Cardiac fibroblast (primary cell): ENCODE measurements at regions not wholly inside any gene's neighbourhood (a gene's known extent, or its start where the extent isn't known, plus 50 kb on each side); places are given as distances from the start of the nearest gene placed in this dataset.

ENCODE experiments used
- DNase-seq, 2 donors: peaks; one replicate each; pipeline versions ENCODE4 v3.0.0 to v3.0.0-alpha.2; 2010; ENCODE audit warnings: low read depth in 2 of 2
- H3K4me3 ChIP-seq, 2 donors: replicated peaks in 1 of 2; 1 replicate in 1 of 2; 2 replicates in 1 of 2; pipeline ENCODE4 v1.5.1; 2011; ENCODE audit warnings: low read depth in 2 of 2, low read length in 2 of 2, mild to moderate bottlenecking in 2 of 2, moderate library complexity in 1 of 2
- TF ChIP-seq, protein P1 (sequence below): IDR thresholded peaks from one replicate; pipeline ENCODE4 v1.5.1; 2011; ENCODE audit warnings: low read depth, mild to moderate bottlenecking, low read length, inconsistent platforms

DNA sequence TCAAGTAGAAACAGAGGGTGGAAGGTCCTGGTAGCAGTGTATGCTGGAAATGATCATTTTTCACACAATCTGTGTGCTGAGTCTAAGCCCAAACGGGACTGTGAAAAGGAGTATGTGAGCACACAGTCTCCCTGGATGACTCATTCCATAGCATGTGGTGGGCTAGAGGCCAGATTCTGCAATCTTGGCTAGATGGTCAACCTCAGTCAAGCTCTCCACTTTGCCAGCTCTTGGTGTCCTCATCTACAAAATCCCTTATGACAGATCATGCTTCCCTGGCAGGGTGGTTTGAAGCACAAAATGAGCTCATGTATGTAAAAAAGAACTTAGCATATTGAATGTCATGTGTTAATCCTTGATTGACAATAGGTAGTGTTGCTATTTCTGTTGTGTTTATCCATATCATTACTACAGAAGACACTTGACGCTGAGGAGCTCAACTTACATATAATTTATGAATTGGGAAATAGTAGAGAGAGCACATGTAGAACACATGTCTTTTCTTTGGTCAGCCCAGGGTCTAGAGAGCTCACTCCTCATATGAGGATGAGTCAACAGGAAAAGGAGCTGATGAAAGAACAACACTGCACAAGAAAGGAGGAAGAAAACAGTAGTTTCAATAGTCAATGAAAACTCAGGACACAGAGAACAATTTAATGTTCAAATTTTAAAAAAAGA is 517.5 kb downstream of the BCL11B start:
- no peak overlapping the region for H3K4me3 ChIP-seq
- TF ChIP-seq, protein P1, sequence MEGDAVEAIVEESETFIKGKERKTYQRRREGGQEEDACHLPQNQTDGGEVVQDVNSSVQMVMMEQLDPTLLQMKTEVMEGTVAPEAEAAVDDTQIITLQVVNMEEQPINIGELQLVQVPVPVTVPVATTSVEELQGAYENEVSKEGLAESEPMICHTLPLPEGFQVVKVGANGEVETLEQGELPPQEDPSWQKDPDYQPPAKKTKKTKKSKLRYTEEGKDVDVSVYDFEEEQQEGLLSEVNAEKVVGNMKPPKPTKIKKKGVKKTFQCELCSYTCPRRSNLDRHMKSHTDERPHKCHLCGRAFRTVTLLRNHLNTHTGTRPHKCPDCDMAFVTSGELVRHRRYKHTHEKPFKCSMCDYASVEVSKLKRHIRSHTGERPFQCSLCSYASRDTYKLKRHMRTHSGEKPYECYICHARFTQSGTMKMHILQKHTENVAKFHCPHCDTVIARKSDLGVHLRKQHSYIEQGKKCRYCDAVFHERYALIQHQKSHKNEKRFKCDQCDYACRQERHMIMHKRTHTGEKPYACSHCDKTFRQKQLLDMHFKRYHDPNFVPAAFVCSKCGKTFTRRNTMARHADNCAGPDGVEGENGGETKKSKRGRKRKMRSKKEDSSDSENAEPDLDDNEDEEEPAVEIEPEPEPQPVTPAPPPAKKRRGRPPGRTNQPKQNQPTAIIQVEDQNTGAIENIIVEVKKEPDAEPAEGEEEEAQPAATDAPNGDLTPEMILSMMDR = no peak
- DNase-seq = peak in 1 of 2 donors; percentile 2

DNA sequence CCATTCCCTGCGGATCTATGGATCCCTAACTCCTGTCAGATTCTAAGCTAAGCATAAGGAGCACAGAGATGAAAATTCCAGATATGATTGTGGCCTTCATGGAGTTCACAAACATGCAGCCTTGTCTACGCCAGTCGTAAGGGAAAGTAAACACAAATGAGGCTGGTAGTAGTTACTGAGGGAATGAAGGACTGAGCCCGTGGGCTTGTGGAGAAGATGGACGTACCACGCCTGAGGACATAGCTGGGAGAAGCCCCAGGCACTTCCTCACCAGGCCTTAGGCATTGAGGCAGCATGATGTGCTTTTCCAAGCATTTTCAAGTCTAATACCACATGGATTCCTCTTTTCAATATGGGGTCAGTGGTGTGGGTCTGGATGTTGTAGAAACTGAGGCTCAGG is 515.2 kb downstream of the BCL11B start:
- H3K4me3 ChIP-seq = no peak overlapping the region

DNA sequence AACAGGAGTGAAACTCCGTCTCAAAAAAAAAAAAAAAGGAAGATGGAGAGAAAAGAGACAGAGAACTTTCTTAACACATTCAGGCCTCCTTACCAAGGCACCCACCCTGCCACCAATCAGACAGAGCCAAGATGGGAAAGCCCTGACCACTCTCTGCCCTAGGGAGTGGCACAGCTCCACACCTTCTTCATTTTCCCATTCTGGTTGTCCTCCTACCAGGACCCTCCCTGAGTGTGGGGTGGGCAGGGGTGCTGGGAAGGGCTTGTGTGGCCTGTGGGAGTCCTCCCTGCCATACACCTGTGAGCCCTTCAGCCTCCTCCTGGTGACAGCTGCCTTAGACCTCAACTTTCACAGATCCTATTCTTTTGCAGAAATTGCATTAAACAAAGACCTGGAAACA is 513.6 kb downstream of the BCL11B start:
- H3K4me3 ChIP-seq = no peak overlapping the region
- TF ChIP-seq, protein P1 = no peak
- no peak for DNase-seq

More for the DNA sequence above, 515.2 kb downstream of the BCL11B start:
- TF ChIP-seq, protein P1 = no peak
- no peak for DNase-seq

DNA sequence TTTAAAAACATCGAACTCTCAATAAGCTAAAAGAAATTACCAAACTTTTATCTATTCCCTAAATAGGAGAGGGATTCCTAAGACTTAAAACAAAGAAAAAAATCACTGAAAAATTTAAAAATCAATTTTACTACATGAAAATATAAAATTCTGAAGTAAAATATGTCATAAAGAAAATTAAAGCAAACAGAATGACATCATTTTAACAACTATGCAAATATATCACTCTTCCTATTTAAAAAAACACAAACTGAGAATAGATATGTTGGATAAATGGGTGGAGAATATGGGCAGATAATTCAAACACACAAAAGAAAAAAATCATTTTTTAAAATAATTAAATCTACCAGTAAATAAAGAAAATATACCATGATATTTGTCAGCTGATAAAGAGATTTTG is 510.0 kb downstream of the BCL11B start:
- H3K4me3 ChIP-seq = no peak overlapping the region
- TF ChIP-seq, protein P1 = no peak
- no peak for DNase-seq

DNA sequence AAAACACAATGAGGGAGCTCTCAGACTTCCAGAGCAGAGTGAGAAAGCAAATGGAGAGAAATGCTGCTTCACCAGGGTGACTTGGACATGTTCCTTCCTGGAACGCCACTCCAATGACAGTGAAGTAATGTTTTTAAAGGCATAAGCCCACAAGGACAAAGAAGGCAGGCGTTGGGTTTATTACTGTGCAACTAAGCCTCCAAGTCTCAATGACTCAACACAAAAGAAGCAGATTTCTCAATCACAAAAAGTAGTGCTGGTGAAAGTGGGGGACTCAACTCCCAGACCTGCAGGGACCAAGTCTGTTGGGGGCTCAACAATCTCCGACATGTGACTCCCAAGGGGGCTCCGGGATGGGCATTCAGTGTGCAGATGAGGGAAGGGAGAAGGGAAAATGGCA is 505.2 kb downstream of the BCL11B start:
- no peak for DNase-seq
- TF ChIP-seq, protein P1 = no peak
- H3K4me3 ChIP-seq = no peak overlapping the region

DNA sequence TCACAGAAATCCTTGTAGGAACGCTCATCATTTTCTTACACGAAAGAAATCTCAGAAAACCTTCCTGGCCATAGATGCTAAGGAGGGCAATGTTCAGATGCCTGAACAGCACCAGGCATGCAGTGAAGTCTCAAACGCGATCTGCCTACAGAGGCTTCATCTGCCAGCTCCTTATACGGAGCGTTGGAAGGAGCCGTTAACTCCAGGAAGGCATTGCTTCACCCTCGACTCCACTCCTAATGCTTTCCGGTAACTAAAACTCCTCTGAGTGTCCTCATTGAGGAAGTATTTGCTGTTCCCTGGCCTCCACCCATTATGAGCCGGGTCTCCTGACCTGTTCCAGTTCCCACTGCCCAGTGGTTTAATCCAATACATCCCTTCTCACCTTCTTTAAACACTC is 502.7 kb downstream of the BCL11B start:
- H3K4me3 ChIP-seq = no peak overlapping the region
- TF ChIP-seq, protein P1 = no peak
- DNase-seq = no peak

DNA sequence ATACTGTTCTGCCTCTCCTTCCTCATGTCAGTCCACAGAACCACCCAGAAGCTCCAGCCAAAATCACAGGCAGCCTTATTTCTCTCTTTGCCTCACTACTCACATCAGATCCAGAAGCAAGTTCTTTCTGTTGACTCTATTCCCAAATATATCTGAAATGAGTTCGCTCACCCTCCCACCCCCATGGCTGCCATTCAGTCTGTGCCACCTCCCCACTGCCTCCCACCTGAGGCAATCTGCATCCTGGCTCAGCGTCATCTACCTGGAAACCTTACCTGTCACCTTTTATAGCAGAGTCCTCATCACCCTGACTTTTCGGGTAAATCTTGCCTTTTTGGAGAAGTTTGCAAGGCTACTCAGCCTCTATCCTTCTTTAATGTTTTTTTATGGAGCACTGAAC is 501.8 kb downstream of the BCL11B start:
- H3K4me3 ChIP-seq = no peak overlapping the region
- TF ChIP-seq, protein P1 = no peak
- no peak for DNase-seq
